GM12875 (cell line): ENCODE measurements at regions not wholly inside any gene's neighbourhood (a gene's known extent, or its start where the extent isn't known, plus 50 kb on each side); places are given as distances from the start of the nearest gene placed in this dataset.

Experiments
- H3K4me3 ChIP-seq: one replicate; pipeline ENCODE4 v1.5.1; 2011; ENCODE audit warnings: low read depth, low read length, control low read depth
- TF ChIP-seq, protein P1 (sequence below): IDR thresholded peaks from 2 replicates; pipeline ENCODE4 v1.5.1; 2011; ENCODE audit warnings: low read depth, mild to moderate bottlenecking, control low read depth, inconsistent platforms, low read length, moderate library complexity, borderline replicate concordance; ENCODE audit not compliant: insufficient read depth

DNA sequence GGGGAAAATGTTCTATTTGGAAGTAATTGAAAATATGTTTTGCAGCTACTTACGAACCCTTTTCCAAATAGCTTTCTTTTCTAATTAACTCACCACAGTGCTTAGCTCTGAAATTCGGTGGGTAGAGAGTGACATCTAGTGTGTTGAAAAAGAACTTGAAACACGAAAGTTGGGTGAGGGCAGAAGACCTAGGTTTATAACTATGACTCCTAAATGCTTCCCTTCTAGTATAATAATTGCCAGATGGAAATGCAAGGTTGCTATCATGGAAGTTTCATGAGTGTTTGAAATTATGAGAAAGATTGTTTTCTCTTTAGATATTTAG is 77.3 kb upstream of the NOCT start:
- TF ChIP-seq, protein P1, sequence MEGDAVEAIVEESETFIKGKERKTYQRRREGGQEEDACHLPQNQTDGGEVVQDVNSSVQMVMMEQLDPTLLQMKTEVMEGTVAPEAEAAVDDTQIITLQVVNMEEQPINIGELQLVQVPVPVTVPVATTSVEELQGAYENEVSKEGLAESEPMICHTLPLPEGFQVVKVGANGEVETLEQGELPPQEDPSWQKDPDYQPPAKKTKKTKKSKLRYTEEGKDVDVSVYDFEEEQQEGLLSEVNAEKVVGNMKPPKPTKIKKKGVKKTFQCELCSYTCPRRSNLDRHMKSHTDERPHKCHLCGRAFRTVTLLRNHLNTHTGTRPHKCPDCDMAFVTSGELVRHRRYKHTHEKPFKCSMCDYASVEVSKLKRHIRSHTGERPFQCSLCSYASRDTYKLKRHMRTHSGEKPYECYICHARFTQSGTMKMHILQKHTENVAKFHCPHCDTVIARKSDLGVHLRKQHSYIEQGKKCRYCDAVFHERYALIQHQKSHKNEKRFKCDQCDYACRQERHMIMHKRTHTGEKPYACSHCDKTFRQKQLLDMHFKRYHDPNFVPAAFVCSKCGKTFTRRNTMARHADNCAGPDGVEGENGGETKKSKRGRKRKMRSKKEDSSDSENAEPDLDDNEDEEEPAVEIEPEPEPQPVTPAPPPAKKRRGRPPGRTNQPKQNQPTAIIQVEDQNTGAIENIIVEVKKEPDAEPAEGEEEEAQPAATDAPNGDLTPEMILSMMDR, result 0 out of 2 replicates have a peak, but pooled peaks have one; percentile 8
- no peak overlapping the region for H3K4me3 ChIP-seq

DNA sequence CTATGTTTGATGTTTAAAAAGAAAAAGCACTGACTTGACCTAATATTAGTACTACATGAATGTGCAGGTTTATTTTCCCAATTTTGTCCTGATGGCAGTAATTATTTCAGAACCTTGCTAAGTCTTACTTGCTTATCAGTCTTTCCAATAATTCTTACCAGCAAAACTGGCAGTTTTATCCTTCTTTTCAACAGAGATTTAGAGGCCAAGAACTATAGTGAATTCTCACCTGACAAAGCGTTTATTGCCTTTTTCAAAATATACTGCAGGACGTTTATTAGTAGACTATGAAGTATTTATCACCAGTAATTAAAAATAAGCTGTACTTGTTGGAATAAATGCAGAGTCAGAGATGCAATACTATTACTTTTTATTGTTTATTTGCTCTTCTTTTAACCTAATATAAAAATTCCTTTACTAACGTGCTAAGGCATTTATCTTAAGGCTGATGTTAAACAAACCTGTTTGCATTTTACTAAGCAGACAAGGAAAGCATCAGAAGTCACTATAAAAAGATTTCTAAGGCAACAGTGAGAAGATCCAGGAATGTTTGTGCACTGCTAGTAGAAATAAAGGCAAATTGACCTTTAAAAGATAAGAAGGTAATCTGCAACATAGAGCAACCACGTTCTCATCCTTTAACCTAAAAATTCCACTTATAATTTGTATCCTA is 80.3 kb upstream of the NOCT start:
- no peak overlapping the region for H3K4me3 ChIP-seq
- TF ChIP-seq, protein P1, result no peak

DNA sequence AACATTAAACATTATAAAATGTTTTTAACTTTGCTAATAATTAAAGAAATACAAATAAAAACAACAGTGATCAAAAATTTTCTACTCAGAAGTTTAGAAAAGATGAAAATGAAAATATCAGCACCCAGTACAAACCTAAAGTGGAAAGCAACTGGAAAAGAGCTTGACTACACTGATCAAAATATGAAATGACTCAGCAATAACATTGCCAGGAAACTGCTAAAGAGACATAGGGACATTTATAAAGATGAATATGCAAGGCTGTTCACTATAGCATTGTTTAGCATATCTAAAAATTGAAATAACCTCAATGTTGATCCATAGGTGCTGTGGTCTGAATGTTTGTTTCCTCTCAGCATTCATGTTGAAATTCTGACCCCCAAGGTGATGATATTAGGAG is 88.5 kb upstream of the NOCT start:
- TF ChIP-seq, protein P1, result no peak
- H3K4me3 ChIP-seq, result no peak overlapping the region

DNA sequence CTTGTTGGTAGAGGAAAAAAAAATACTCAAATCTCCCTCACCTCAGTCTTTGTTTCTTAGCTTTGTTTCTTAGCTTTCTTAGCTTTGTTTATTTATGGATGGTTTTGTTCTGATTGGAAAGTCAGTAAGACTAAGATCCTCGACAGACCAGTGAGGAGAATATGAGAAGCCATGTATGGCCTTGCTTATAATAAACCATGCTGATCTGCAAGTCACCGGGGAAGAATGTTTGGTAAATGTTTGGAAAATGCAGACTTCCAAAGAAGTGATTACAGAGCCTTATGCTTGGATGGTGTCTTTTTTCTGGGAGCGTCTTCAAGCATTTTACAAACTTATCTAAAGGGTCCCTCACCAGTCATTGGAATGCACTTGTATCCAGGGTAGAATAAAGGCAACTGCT is 90.1 kb upstream of the NOCT start:
- H3K4me3 ChIP-seq, result no peak overlapping the region
- TF ChIP-seq, protein P1, result no peak

GRCh38 chr4:138919094-138919936 is 96.3 kb upstream of the NOCT start:
- H3K4me3 ChIP-seq, result no peak overlapping the region
- TF ChIP-seq, protein P1, result no peak

DNA sequence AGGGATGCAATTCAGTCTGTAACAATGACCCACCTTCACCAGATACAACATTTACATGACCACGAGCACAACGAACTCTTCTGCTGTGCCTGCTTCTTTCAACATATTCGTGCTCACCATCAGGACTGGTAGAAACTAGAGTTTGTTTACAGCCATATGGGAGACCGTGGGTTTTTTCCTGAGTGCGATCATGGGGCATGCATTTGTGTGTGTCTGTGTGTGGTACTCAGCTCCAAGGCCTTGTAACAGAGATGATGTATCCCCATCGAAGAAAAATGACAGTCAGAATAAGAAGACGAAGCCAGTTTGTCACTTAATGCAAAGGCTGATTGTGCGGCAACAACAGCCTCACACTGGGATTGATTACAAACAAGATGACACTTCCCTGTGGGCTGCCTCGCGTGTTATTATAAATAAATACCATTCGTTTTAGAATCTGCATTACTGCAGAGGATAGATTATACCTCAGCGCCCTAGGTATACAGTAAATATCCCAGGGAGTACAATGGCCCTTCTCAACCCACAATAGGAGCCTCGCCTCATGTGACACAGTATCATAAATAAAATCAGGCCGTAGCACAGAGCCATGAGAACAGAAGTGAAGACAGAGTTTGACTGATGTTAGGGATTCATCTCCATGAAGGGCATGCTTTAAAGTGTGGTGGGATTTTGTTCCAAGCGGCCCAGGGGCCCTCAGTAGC is 97.3 kb upstream of the NOCT start:
- TF ChIP-seq, protein P1, result no peak
- H3K4me3 ChIP-seq, result no peak overlapping the region
